HepG2 (cell line): ENCODE measurements at regions not wholly inside any gene's neighbourhood (a gene's known extent, or its start where the extent isn't known, plus 50 kb on each side); places are given as distances from the start of the nearest gene placed in this dataset.

Experiments used
- ELF1 ChIP-seq: sonication (generic); formaldehyde crosslinking; IDR thresholded peaks from 2 replicates; pipeline ENCODE4 v1.4.0; 2020; ENCODE audit warnings: missing genetic modification reagents
- PAX8 ChIP-seq: sonication (generic); formaldehyde crosslinking; IDR thresholded peaks from 2 replicates; pipeline ENCODE4 v1.8.0; 2022; ENCODE audit warnings: mild to moderate bottlenecking, missing genetic modification reagents, borderline replicate concordance

DNA sequence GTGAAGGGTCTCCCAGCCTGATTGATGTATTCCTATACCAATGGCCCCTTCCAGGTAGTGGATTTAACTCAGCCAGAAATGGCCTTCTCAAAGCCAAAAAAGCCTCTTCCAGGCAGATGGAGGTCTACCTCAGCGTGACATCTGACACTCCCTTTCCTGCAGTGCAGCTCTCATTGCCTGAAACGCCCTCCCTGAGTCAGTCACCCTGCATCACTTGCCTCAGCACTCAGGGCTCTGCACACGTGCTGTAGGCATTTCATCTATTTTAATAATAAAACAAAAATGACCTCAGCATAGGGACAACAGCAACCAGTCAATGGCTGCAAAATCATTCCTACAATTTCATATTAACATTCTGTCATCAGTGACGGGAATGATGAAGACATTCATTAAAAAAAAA lies 64.4 kb upstream of the GJA5 start:
- TF ChIP-seq ELF1 (no peak), PAX8 (CRISPR knock-in tag) (no peak)
